ENCODE measurements at regions not wholly inside any gene's neighbourhood (a gene's known extent, or its start where the extent isn't known, plus 50 kb on each side); places are given as distances from the start of the nearest gene placed in this dataset.

- H3K9me3 ChIP-seq (ENCODE audit: low read length), result no peaks in the 10 kb centered on the region
- TF ChIP-seq EZH2 (IDR thresholded peaks at IDR 0.05; ENCODE audit: borderline replicate concordance, low read length) (no peak), CTCF (IDR thresholded peaks at IDR 0.05; ENCODE audit: low read length) (no peak)
- no peaks in the 10 kb centered on the region for H3K36me3 ChIP-seq (ENCODE audit: insufficient read depth, low read length)
Measured at GRCh38 chr7:9657257-9657656, 1223.8 kb downstream of the NXPH1 start.

GRCh38 chr7:9671979-9672917, 1238.8 kb downstream of the NXPH1 start:
- H2AFZ ChIP-seq (ENCODE audit: low read length), result no peak overlapping the region
- no peak overlapping the region for H3K27ac ChIP-seq (ENCODE audit: low read depth, low read length, poor library complexity, severe bottlenecking)
- no peaks in the 10 kb centered on the region for H4K20me1 ChIP-seq (ENCODE audit: insufficient read depth, low read length)
- H3F3A ChIP-seq (ENCODE audit: insufficient read depth, low read length), result no peaks in the 10 kb centered on the region
- H3K9me2 ChIP-seq (ENCODE audit: low read depth, low read length), result no peaks in the 10 kb centered on the region
- H3K79me2 ChIP-seq (ENCODE audit: insufficient read depth, low read length), result no peaks in the 10 kb centered on the region
- no peaks in the 10 kb centered on the region for H3K27me3 ChIP-seq (ENCODE audit: insufficient read depth, low read length)
- H3K4me3 ChIP-seq (ENCODE audit: low read depth, low read length, poor library complexity, severe bottlenecking), result no peak overlapping the region
- no peaks in the 10 kb centered on the region for H3K36me3 ChIP-seq (ENCODE audit: insufficient read depth, low read length)
- H3K4me2 ChIP-seq (ENCODE audit: low read length), result no peak overlapping the region
- no peaks in the 10 kb centered on the region for H3K9me3 ChIP-seq (ENCODE audit: low read length)
- no peak overlapping the region for H3K9ac ChIP-seq (ENCODE audit: low read length)
- H3K4me1 ChIP-seq (ENCODE audit: insufficient read depth, low read length, severe bottlenecking), result peaks cover 42% of the 10 kb centered on the region
- no peak for TF ChIP-seq CTCF (IDR thresholded peaks at IDR 0.05; ENCODE audit: low read length)
- no peak for TF ChIP-seq EZH2 (IDR thresholded peaks at IDR 0.05; ENCODE audit: borderline replicate concordance, low read length)

More at GRCh38 chr7:9657257-9657656, 1223.8 kb downstream of the NXPH1 start:
- no peaks in the 10 kb centered on the region for H3F3A ChIP-seq (ENCODE audit: insufficient read depth, low read length)
- H3K4me2 ChIP-seq (ENCODE audit: low read length), result no peak overlapping the region
- no peak overlapping the region for H3K9ac ChIP-seq (ENCODE audit: low read length)
- H3K4me1 ChIP-seq (ENCODE audit: insufficient read depth, low read length, severe bottlenecking), result no peaks in the 10 kb centered on the region
- no peak overlapping the region for H3K4me3 ChIP-seq (ENCODE audit: low read depth, low read length, poor library complexity, severe bottlenecking)
- H3K27ac ChIP-seq (ENCODE audit: low read depth, low read length, poor library complexity, severe bottlenecking), result no peak overlapping the region
- H3K79me2 ChIP-seq (ENCODE audit: insufficient read depth, low read length), result no peaks in the 10 kb centered on the region
- no peaks in the 10 kb centered on the region for H3K9me2 ChIP-seq (ENCODE audit: low read depth, low read length)
- H4K20me1 ChIP-seq (ENCODE audit: insufficient read depth, low read length), result no peaks in the 10 kb centered on the region
- H2AFZ ChIP-seq (ENCODE audit: low read length), result no peak overlapping the region
- H3K27me3 ChIP-seq (ENCODE audit: insufficient read depth, low read length), result no peaks in the 10 kb centered on the region

- H3K27ac ChIP-seq (ENCODE audit: low read depth, low read length, poor library complexity, severe bottlenecking), result no peak overlapping the region
- no peak overlapping the region for H3K4me2 ChIP-seq (ENCODE audit: low read length)
- TF ChIP-seq EZH2 (IDR thresholded peaks at IDR 0.05; ENCODE audit: borderline replicate concordance, low read length) (no peak), CTCF (IDR thresholded peaks at IDR 0.05; ENCODE audit: low read length) (no peak)
- no peaks in the 10 kb centered on the region for H3K36me3 ChIP-seq (ENCODE audit: insufficient read depth, low read length)
- H3K9ac ChIP-seq (ENCODE audit: low read length), result no peak overlapping the region
- no peak overlapping the region for H3K4me3 ChIP-seq (ENCODE audit: low read depth, low read length, poor library complexity, severe bottlenecking)
- no peaks in the 10 kb centered on the region for H3K9me2 ChIP-seq (ENCODE audit: low read depth, low read length)
- no peak overlapping the region for H2AFZ ChIP-seq (ENCODE audit: low read length)
- no peaks in the 10 kb centered on the region for H3F3A ChIP-seq (ENCODE audit: insufficient read depth, low read length)
- H3K27me3 ChIP-seq (ENCODE audit: insufficient read depth, low read length), result no peaks in the 10 kb centered on the region
- no peaks in the 10 kb centered on the region for H3K79me2 ChIP-seq (ENCODE audit: insufficient read depth, low read length)
- H4K20me1 ChIP-seq (ENCODE audit: insufficient read depth, low read length), result no peaks in the 10 kb centered on the region
- H3K9me3 ChIP-seq (ENCODE audit: low read length), result no peaks in the 10 kb centered on the region
- no peaks in the 10 kb centered on the region for H3K4me1 ChIP-seq (ENCODE audit: insufficient read depth, low read length, severe bottlenecking)
Measured at GRCh38 chr7:9680713-9681112, 1247.3 kb downstream of the NXPH1 start.

Measured in OCI-LY1 (cell line).